Hematopoietic multipotent progenitor cell treated with erythropoietin and hydrocortisone succinate and interleukin-3 and kit ligand, for 6 days (in vitro differentiated cells): ENCODE measurements at regions not wholly inside any gene's neighbourhood (a gene's known extent, or its start where the extent isn't known, plus 50 kb on each side); places are given as distances from the start of the nearest gene placed in this dataset.
"Not testable (repeated sequence)": the region's sequence is repeated elsewhere in the genome, so short reads cannot be mapped to it uniquely, and the experiment has no call there.

Source experiments
- DNase-seq: peaks from one replicate; pipeline ENCODE4 v3.0.0-alpha.2; 2015

DNA sequence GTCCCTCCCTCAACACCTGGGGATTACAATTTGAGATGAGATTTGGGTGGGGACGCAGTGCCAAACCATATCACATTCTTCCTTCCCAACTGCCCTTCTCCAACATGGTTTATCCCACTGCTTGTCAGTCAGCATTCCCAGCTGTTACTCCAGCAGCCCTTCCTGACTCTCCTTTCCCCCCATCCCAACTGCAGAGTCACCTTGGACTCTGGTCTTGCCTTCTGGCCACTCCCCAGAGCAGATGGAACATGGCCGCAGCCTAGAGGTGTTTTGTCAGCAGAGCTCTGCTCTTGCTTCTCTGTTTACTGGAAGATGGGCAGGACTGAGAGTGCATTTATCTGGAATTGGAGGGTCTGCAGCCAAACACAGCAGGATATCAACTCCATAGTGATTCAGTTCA, 51.2 kb upstream of the MEX3C start:
- DNase-seq: no peak

DNA sequence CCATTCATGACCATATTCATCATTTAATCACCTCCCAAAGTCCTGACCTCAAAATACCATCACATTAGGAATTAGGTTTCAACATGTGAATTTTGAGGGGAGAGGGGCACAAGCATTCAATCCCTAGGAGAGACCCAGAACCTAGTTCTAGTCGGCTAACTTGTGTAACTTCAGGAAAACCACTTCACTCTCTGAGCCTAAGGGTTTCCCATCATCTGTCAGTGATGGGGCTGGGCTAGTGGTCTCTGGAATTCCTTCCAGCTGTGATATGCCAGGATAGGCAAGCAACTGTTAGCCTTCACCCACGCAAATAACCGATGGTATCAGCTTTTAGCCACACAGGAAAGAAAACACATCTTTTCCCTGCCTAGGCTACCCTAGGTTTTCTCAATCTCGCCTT, 52.5 kb upstream of the MEX3C start:
- no peak for DNase-seq

DNA sequence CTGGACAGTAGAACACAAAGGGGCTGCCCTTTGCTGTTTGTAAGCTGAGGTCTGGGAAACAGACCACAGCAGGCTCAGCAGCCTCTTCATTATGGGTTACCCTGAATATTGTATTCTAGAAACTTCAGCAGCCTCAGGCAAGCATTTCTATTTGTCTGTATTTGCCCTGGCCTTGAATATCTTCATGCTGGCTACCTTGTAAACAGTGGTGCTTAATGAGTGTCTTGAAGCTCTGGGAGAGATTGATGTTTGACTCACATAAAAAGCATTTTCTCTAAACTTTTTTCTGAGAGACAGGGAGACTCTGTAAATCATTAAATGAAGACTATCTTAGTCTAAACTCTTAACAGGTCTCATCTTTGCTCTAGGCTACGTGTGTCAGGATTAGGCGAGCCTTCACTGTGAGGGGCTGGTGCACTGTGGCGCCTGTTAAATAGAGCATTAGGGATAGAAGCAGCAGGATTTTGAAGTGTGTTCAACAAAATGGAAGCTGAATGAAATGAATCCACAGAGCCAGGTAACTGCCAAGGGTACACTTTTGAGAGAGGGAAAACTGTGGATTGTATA, 53.1 kb upstream of the MEX3C start:
- DNase-seq: no peak

DNA sequence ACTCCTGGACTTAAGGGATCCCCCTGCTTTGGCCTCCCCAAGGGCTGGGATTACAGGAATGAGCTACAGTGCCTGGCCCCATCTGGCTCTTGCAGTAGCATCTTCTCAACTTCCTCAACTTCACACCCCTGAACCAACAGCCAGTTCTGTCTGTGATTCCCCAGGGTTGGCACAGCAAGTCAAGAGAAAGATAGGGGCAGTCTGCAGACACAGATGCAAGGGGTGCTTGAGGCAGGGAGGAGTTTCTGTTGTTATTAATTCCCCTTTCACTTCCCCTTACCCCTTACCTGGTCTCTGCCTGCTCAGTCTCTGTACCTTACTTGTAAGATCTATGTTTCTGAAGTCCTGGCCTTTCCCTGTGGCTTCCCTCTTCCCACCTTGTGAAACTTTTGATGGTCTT, 54.1 kb upstream of the MEX3C start:
- no peak for DNase-seq

DNA sequence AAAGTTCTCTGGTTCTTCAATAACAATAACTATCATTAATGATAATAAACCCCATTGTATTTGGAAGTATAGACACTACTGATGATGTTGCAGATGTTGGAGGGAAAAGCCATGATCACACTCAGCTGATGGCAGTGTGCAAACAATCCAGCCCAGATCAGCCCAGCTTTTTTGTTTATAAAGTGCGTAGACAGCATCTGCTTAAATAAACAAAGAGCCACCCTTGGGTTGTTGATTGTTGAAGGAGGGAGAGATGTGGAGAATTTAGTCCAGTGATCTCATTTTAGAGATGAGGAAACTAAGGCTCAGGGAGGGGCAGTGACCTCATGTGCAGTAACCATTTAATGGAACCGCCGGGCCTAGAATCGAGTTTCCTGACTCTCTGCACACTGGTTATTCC, 56.0 kb upstream of the MEX3C start:
- DNase-seq: no peak

DNA sequence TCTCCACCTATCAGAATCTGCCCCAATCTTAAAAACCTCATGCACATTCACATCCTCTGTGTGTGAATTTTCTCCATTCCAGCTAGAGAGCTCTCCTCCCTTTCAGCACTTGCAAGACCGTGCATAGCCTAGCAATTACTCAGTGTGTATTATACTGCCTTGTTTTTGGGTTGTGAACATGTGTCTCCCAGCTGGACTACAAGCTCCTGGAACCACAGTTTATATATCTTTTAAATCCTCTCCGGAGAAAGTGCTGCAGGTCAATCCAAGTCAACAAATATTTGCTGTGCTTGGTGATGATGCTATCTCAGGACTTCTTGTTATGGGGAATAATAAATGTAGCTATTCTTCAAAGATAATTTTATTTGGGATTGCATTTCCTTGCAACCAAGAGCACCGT, 58.2 kb upstream of the MEX3C start:
- no peak for DNase-seq

DNA sequence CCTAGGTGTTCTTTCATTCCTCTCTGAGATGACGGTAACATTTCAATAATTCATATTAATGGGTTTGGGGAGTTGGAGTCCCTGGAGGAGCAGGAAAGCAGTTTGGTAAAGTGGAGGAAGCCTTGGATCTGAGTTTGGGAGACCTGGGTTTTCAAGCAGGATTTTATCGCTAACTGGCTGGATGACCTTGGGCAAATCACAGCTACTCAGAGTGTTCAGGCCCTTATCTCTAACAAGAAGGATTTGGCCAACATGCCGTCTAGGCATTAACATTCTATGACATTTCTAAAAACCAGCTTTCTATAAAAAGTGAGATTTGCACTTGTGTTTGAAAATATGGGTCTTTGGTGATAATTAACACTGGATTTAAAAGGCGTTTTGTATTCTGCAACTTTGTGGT, 59.7 kb upstream of the MEX3C start:
- DNase-seq: no peak

DNA sequence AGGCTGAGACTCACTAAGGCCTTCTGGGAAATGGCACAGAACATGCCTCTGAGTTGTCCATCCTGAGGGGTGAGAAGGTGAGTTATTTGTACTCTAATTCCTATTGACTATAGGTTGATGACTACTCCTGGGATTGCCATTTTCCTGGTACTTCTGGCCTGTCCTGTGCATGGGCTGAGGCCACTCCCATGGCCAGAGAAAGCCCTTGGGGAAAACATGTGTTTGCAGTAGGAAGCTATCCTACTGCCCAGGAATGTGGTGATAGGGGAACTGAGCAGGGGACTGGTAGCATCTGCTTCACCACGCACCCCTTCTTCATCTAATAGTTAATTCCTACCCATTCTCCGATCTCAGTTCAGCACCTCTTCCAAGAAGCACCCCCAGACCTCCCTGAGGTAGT, 62.6 kb upstream of the MEX3C start:
- DNase-seq: no peak

DNA sequence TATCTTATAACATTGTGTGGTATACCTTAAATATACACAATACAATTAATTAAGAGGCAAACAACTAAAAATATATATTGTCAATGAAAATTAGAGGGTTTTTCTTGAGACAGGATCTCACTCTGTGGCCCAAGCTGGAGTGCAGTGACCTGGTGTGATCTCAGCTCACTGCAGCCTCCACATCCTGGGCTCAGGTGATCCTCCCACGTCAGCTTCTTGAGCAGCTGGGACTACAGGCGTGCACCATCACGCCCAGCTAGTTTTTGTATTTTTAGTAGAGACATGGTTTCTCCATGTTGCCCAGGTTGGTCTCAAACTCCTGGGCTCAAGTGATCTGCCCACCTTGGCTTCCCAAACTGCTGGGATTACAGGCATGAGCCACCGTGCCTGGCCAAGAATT, 68.6 kb upstream of the MEX3C start:
- not testable (repeated sequence) for DNase-seq

DNA sequence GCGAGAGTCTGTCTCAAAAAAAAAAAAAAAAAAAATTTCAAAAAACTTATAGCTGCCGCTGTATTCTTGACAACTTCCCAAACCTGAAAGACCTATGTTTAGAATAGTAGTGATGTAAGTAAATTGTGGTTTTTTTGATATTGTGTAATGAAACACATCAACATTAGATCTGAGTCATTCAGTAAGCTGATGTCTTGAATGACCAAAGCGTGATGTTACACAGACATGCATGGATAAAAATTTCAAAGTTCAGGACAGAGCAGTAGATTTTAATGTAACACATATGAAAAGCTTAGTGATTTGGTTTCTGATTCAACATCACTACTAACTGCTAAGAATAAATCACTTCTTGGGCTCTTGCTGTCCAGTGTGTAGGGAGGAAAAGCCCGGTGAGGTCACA, 69.3 kb upstream of the MEX3C start:
- peak; percentile 10 for DNase-seq

DNA sequence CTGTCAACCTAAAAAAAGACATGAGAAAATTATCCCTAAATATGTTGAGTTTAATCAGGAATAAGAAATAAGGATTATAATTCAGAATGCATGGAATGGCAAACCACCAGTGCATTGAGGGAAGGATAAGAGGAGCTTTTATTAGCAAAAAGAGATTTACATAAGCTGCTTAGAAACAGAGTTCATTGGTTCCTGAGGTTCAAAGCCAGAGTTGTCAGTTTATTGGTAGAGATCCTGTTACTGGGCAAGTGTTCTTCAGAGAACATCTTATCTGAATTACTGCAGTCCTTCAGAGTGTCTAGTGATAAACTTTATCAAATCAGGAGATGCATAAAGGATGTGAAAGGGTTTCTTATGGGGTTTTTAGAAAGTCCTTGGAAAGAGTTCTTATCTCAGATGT, 76.0 kb upstream of the MEX3C start:
- DNase-seq: peak; percentile 4

DNA sequence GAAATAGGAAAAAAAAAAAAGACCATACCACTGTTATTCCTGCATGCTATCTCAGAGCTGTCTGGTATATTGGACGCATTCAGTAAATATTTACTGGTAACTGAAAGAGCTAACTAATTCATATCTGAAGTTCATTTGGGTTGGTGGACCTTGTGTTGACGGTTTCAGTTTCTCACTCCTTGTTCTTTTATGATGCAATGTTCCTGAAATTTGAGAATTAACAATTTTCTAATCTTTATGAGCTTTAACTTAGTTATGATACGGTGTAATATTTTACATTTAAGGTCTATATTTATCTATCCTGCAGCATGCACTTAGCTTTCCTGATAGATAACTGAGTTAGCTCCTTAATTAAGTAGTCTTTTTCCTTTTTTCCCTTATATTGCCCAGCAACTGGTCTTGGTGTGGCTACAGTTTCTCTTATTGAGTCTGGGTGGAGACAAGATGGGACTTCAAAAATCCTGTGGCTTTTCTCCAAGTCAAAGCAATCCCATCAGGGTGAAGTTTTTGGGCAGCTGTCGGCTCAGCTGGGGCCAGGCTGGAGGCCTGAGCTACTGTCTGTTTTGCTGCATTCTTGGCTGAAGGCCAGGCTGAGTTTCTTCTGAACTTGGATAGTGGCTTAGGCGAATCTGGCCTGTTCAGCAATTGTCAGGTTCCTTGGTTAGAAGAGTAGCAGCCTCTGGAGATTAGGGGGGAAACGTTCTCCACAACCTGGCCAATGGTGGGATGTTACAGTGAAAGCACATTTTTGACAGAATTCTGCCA, 78.4 kb upstream of the MEX3C start:
- DNase-seq: no peak

DNA sequence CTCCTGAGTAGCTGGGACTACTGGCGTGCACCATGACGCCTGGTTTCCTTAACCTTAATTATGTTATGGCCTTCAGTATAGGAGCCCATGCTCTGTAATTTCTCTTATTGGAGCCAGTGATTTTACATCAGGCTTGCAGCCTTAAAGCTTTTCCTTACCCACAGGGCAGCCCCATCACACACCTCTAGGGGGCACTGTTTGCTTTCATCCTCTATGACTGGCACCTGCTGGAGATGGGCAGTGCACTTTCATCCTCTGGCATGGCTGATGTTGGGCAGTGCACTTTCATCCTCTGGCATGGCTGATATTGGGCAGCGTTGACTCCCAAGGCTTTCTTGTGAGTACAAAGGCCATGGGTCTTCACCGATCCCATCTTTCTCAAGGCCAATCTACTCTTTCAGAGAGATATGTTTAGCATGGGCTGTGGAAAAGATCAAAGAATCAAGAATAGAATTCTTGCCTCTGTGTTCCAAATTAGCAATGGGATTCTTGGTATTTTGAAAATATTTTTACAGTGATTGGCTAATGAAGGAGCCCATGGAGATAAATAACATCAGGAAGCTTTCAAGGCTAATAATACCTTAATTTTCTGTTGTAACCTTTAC, 80.7 kb upstream of the MEX3C start:
- DNase-seq: peak; percentile 70

DNA sequence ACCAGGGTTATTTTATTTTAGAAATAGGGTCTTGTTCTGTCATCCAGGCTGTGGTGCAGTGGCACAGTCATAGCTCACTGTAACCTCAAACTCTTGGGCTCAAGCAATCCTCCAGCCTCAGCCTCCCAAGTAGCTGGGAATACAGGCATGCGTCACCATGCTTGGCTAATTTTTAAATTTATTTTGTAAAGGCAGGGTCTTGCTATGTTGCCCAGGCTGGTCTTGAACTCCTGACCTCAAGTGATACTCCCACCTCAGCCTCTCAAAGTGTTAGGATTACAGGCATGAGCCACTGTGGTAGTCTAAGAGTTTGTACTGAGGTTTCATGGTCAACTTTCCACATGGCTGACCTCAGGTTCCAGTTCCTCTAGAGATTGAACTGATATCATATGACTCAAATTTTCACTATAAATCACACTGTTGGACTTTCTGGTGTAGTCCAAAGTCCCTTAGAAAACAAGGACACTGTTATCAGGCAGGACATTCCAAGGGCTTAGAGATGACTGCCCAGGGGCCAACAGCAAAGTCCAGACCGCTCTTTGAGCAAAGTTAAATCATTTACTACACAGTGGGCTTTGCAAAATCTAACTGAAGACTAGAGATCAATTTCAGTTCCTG, 82.0 kb upstream of the MEX3C start:
- DNase-seq: no peak

DNA sequence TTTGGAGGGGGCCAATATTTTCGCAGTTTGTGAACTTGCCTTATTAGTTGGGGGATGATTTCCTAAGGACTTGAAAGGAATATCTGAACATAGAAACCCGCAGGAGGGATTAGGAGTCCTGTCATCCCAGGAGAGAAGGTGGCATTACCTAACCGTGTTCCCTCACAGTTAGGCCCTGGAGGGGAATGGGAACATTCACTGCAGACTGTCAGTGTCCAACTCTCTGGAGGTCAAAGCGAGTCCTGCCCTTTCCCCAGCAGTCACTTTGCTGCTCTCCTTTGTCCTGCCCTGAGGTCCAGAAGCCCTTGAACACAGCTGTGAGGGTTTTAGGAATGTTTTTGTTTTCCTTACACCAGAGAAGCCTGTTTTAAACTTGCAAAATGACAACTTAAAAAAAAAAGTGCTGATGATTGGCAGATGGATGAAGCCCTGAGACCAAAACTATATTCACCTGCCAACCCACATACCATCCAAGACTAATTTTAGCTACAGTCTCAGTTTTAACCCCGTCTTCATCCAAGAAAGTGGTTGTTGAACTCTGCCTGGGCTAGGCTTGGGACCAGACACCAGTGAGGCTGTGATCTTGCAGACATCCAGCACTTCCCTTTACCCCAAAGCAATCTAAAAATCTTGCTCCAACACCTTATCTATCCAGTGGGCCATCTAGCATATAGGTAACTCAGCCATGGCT, 90.5 kb upstream of the MEX3C start:
- no peak for DNase-seq

DNA sequence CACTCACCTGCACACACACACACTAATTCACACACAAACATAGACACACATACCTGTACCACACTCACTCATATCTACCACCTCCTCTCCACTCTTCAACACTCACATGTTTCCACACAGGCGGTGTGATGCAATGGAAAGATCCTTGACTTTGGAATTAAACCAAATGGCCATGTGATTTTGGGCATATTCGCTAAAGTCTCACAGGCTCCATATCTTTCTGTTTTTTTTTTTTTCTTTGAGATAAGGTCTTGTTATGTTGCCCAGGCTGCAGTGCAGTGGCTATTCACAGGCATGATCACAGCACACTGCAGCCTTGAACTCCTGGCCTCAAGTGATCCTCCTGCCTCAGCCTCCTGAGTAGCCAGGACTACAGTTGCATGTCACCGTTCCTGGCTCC, 91.1 kb upstream of the MEX3C start:
- no peak for DNase-seq

DNA sequence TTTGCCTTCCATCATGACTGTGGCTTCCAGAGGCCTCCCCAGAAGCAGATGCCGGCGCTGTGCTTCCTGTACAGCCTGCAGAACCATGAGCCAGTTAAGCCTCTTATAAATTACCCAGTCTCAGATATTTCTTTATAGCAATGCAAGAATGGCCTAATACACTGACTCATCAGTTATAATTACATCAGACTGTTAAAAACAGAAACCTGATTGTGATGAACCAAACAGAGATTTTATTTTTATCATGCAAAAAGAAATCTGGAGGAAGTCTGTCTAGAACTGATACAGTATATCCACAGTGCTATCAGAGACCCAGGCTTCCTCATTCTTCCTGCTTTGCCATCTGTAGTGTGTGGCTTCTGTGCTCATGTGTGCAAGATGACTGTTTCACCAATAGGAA, 93.4 kb upstream of the MEX3C start:
- DNase-seq: peak; percentile 13

DNA sequence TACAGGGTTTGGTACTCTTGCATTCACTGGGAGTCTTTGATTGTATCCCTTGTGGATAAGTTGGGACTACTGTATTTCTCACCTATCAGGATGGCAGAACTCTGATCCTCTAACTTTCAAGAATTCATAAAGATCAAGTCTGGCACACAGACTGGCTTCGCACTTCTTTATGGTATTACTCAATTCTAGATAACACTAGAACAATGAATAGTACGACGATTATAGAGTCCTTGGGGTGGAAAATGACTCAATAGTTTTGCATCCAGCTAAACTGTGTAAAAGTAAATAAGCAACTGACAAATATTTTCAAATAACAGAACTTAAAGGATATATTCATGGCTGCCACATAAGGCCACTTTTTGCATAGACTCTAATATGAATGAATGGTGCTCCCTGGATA, 103.4 kb upstream of the MEX3C start:
- DNase-seq: no peak

DNA sequence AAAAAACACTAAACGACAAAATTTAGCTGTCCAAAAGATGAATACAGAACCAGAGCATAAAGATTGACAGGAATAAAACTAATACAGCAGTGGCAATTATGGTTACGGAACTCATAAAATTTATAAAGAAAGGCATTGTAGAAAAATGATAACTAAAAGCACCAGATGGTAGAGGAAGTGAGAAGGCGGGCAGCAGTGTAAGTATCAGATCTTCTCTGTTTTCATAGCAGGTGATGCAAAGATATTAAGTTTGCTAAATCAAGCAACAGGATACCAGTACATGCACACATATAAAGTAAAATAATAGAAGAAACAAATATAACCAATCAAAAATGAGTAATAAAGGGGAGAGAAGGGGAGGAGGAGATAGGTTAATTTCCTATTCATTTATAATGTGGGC, 103.9 kb upstream of the MEX3C start:
- DNase-seq: no peak

DNA sequence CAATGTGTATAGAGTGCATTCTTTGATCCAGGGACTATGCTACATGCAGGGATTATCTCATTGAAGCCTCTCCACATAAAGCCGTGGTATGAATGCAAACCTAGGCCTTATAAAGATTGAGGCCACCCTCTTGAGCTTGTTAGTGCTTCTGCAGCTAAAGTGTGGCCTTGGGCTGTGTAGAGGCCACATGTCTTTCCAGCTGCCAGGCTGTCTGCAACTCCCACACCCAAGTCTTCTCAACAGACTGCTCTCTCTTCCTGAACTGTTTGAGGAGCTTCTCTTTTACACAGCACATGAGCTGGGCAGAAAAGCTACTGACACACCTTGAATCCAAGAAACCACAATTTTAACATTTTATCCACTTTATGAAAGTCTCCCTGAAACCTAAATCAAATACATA, 119.2 kb upstream of the MEX3C start:
- DNase-seq: no peak

DNA sequence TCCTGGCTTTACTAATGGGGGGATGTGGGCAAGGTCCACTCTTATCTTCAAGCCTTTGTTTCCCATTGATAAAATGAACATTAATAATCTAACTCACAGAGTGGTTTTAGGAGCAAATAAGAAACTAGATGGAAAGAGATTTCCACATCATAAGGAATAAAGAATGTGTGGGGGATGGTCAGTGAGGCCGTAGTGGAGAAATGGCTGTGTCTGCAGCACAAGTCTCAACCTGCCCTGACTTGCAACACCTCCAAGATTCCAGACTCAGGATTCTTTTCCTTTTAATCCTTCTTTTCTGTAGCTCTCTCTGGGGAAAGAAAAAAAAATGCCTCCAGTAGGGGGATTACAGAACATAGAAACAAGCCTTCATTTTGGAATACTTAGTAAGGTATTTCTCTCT, 124.2 kb upstream of the MEX3C start:
- DNase-seq: no peak

DNA sequence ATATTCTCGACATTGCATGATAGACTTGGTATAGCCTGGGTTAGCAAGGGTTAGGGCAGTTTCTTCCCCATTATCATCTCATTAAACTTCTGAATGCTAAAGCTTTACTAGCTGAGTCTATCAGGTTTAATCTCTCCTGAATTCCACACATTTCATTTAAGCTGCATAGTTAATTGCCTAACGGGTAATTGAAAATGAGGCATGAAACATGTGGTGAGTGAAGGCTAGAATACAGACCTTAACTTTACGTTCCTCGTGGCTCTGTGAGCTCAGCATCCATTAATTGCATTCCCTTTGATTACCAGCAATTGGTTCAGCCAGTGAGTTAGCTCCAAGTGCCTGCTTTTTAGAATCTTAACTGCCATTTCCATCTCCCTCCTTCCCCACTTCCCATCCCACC, 126.5 kb upstream of the MEX3C start:
- DNase-seq: no peak

DNA sequence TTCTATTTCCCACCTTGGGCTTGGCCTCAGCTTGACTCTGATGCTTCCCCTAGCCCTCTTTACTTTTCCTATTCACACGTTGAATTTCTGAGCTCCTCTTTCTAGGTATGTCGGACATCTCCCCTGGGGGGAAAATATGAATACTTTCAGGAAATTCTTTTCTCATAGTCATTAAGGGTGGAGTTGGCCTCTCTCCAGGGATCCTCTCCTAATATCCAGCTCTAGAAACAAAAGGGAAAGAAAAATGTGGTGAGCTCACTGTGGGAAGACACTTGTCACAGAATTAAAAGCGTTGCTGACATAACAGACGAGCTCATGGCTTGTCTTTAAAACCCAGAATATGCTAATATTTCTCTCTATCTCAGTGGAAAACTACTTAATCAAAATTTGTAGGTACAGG, 132.7 kb upstream of the MEX3C start:
- DNase-seq: no peak

DNA sequence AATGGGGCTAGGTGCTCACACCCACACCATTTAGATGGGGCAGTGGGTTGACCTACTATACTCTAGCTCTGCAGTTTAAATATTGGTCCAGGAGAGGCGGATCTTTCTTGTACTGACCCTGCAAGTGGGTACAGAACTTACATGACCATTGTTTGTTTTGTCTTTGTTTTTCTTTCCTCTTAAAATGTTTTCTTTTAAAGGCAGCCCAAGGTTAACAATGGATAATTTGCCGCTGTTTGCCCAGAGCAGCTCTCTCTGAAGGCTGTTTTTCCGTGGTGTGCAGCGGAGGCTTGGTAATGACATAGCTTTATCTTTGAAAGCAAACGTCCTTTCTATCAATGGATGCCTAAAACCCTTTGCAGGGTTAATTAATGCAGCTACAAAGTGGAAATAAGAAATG, 133.3 kb upstream of the MEX3C start:
- DNase-seq: no peak
